ENCODE measurements at regions not wholly inside any gene's neighbourhood (a gene's known extent, or its start where the extent isn't known, plus 50 kb on each side); places are given as distances from the start of the nearest gene placed in this dataset.
"Not testable (repeated sequence)": the region's sequence is repeated elsewhere in the genome, so short reads cannot be mapped to it uniquely, and the experiment has no call there.

DNA sequence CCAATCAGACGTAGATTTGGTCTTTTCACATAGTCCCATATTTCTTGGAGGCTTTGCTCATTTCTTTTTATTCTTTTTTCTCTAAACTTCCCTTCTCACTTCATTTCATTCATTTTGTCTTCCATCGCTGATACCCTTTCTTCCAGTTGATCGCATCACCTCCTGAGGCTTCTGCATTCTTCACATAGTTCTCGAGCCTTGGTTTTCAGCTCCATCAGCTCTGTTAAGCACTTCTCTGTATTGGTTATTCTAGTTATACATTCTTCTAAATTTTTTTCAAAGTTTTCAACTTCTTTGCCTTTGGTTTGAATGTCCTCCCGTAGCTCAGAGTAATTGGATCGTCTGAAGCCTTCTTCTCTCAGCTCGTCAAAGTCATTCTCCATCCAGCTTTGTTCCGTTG lies 250.5 kb downstream of the MDFIC start:
- not testable (repeated sequence) for H3K27me3 Mint-ChIP-seq; H3K27ac Mint-ChIP-seq; H3K9me3 Mint-ChIP-seq; ATAC-seq (ENCODE audit: low read depth in 2 of 2); H3K4me1 Mint-ChIP-seq; DNase-seq; H3K36me3 Mint-ChIP-seq; H3K4me3 Mint-ChIP-seq

DNA sequence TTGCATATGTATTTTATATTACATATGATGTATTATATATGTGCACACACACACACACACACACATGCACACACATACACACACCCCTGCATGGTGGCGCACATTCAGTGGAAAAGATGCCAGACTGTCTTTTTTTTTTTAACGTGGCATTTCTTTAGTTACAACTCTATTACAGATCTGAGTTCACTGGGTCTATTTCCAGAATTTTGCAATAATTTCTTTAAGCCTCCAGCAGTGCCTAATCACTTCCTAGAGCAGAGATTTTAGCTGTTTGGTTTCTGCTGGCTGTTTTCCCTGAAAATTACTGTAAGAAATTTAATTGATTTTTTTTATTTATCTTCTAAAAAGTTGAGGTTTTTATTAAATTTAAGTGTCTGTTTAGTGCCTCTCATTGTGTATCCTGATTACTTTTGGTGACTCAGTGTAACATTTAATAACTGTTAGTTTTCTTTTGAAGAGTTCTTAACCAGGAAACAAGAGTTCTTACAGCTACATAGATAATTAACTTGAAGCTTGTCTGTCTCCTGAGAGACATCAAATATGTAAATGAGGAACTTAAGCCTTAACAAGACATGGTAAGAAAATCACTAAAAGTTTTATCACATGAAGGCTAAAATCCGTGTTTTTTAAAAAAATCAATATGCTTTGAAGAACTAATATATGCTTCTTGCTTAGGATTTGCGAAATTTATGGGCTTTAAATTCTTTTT lies 232.0 kb downstream of the MDFIC start:
- DNase-seq: no peak
- H3K27ac Mint-ChIP-seq: no peak overlapping the region

GRCh38 chr7:115153176-115153575 lies 231.3 kb downstream of the MDFIC start:
- no peak overlapping the region for H3K4me3 Mint-ChIP-seq

More for the DNA sequence above, 232.0 kb downstream of the MDFIC start:
- Mint-ChIP-seq H3K4me3 (no peak overlapping the region), H3K27me3 (no peaks in the 10 kb centered on the region), H3K36me3 (no peaks in the 10 kb centered on the region), H3K9me3 (no peaks in the 10 kb centered on the region), H3K4me1 (no peaks in the 10 kb centered on the region)
- ATAC-seq (ENCODE audit: low read depth in 2 of 2): no peak

DNA sequence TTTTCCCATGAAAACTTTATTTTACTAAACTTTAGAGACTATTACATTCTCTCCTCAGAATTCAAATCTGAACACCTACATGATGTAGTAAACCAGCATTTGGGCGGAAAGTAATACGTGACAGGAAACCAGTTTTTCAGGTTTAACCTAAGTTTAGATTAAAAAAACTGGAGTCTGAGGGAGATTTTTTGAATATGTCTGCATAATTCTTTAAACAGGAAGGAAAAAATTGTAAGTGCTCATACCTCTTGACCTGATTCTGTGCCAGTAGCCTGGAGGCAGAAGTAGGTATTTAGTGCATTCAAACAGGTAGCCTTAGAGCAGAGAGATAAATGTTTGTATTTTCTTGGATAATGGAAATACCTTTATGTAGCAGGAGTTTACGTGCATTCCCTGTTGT lies 224.3 kb downstream of the MDFIC start:
- Mint-ChIP-seq H3K27me3 (no peaks in the 10 kb centered on the region), H3K4me1 (no peaks in the 10 kb centered on the region), H3K36me3 (no peaks in the 10 kb centered on the region), H3K4me3 (no peak overlapping the region), H3K9me3 (no peaks in the 10 kb centered on the region), H3K27ac (no peak overlapping the region)
- DNase-seq: no peak
- no peak for ATAC-seq (ENCODE audit: low read depth in 2 of 2)

More at GRCh38 chr7:115153176-115153575, 231.3 kb downstream of the MDFIC start:
- DNase-seq: no peak
- no peaks in the 10 kb centered on the region for H3K36me3 Mint-ChIP-seq
- ATAC-seq (ENCODE audit: low read depth in 2 of 2): no peak
- no peaks in the 10 kb centered on the region for H3K27me3 Mint-ChIP-seq
- H3K9me3 Mint-ChIP-seq: no peaks in the 10 kb centered on the region
- H3K27ac Mint-ChIP-seq: no peak overlapping the region
- H3K4me1 Mint-ChIP-seq: no peaks in the 10 kb centered on the region

DNA sequence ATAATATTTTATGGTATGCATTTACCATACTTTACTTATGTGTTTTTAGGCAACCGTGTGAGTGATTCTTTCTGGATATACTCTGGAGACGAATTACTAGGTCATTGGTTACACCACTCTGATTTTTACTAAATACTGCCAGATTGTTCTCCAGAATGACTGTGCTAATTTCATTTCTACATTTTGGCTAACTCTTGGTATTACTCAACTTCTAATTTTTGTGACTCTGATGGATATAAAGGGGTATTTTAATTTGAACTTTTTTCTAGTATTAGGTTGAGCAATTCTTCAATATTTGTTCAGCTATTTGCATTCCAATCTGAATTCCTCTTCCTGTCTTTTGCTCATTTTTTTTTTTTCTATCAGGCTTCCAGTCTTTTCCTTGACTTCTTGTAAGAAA lies 223.6 kb downstream of the MDFIC start:
- peaks cover 0 to 1% (median under 1%) of the 10 kb centered on the region in 3 donors for H3K27me3 Mint-ChIP-seq
- no peak overlapping the region for H3K4me3 Mint-ChIP-seq
- peaks cover 0 to under 1% (median 0%) of the 10 kb centered on the region in 7 donors for H3K9me3 Mint-ChIP-seq
- H3K36me3 Mint-ChIP-seq: no peaks in the 10 kb centered on the region
- DNase-seq: no peak
- no peak for ATAC-seq (ENCODE audit: low read depth in 2 of 2)
- no peak overlapping the region for H3K27ac Mint-ChIP-seq
- no peaks in the 10 kb centered on the region for H3K4me1 Mint-ChIP-seq

- no peaks in the 10 kb centered on the region for H3K36me3 Mint-ChIP-seq
- H3K9me3 Mint-ChIP-seq: peaks cover 0 to 6% (median 0%) of the 10 kb centered on the region in 7 donors
- H3K4me3 Mint-ChIP-seq: no peak overlapping the region
- H3K27ac Mint-ChIP-seq: no peak overlapping the region
- no peak for DNase-seq
- ATAC-seq (ENCODE audit: low read depth in 2 of 2): no peak
- no peaks in the 10 kb centered on the region for H3K4me1 Mint-ChIP-seq
- H3K27me3 Mint-ChIP-seq: peaks cover 0 to 7% (median 4%) of the 10 kb centered on the region in 3 donors
These were observed 215.9 kb downstream of the MDFIC start for GRCh38 chr7:115137816-115138215.

- DNase-seq (no peak), ATAC-seq (ENCODE audit: low read depth in 2 of 2) (no peak)
- Mint-ChIP-seq H3K27me3 (peaks cover 0 to 7% (median 4%) of the 10 kb centered on the region in 3 donors), H3K27ac (no peak overlapping the region), H3K4me1 (no peaks in the 10 kb centered on the region), H3K4me3 (no peak overlapping the region), H3K9me3 (peaks cover 0 to 6% (median 0%) of the 10 kb centered on the region in 7 donors), H3K36me3 (no peaks in the 10 kb centered on the region)
These were observed 215.0 kb downstream of the MDFIC start for GRCh38 chr7:115136796-115137443.

- no peak overlapping the region for H3K4me3 Mint-ChIP-seq
- no peaks in the 10 kb centered on the region for H3K36me3 Mint-ChIP-seq
- no peak for ATAC-seq (ENCODE audit: low read depth in 2 of 2)
These were observed 214.0 kb downstream of the MDFIC start for GRCh38 chr7:115135769-115136410.

GRCh38 chr7:115135146-115135545 lies 213.3 kb downstream of the MDFIC start:
- no peaks in the 10 kb centered on the region for H3K36me3 Mint-ChIP-seq
- no peak for DNase-seq
- H3K27me3 Mint-ChIP-seq: peaks cover 0 to 3% (median 0%) of the 10 kb centered on the region in 3 donors
- ATAC-seq (ENCODE audit: low read depth in 2 of 2): no peak
- H3K27ac Mint-ChIP-seq: peak overlapping the region in 2 of 6 donors; percentile 17 to 40
- H3K9me3 Mint-ChIP-seq: peaks cover 0 to 6% (median 0%) of the 10 kb centered on the region in 7 donors
- H3K4me3 Mint-ChIP-seq: no peak overlapping the region
- no peaks in the 10 kb centered on the region for H3K4me1 Mint-ChIP-seq

More at GRCh38 chr7:115135769-115136410, 214.0 kb downstream of the MDFIC start:
- peaks cover 0 to 7% (median 4%) of the 10 kb centered on the region in 3 donors for H3K27me3 Mint-ChIP-seq
- H3K9me3 Mint-ChIP-seq: peaks cover 0 to 6% (median 0%) of the 10 kb centered on the region in 7 donors
- H3K27ac Mint-ChIP-seq: peak overlapping the region in 1 of 6 donors; percentile 40
- DNase-seq: no peak
- H3K4me1 Mint-ChIP-seq: no peaks in the 10 kb centered on the region

DNA sequence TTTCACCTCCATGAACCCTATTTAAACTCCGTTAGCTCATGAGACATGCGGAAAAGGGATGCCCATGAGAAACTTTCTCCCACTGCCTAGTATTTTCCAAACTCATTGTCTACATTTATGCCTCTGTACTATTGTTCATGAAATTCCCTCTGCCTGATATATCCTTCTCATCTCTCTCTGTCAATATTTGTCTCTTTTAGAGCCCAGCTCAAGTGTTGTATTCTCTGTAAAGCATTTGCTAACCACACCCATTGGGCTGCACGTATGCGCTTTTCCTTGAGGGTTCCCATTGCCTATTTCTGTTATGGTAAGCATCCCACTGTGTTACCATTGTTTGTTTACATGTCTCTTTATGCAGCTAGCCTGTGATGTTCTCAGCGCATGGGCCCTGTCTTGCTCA lies 211.4 kb downstream of the MDFIC start:
- Mint-ChIP-seq H3K9me3 (peaks cover 0 to 6% (median 0%) of the 10 kb centered on the region in 7 donors), H3K27ac (peak overlapping the region in 1 of 6 donors; percentile 78), H3K27me3 (no peaks in the 10 kb centered on the region), H3K36me3 (no peaks in the 10 kb centered on the region), H3K4me3 (no peak overlapping the region), H3K4me1 (no peaks in the 10 kb centered on the region)
- DNase-seq: no peak
- no peak for ATAC-seq (ENCODE audit: low read depth in 2 of 2)

GRCh38 chr7:115132096-115132495 lies 210.2 kb downstream of the MDFIC start:
- H3K27ac Mint-ChIP-seq: no peak overlapping the region
- H3K36me3 Mint-ChIP-seq: no peaks in the 10 kb centered on the region
- H3K9me3 Mint-ChIP-seq: peaks cover 0 to 6% (median 0%) of the 10 kb centered on the region in 7 donors
- ATAC-seq (ENCODE audit: low read depth in 2 of 2) (no peak), DNase-seq (no peak)
- H3K4me3 Mint-ChIP-seq: no peak overlapping the region
- H3K4me1 Mint-ChIP-seq: no peaks in the 10 kb centered on the region
- H3K27me3 Mint-ChIP-seq: no peaks in the 10 kb centered on the region

DNA sequence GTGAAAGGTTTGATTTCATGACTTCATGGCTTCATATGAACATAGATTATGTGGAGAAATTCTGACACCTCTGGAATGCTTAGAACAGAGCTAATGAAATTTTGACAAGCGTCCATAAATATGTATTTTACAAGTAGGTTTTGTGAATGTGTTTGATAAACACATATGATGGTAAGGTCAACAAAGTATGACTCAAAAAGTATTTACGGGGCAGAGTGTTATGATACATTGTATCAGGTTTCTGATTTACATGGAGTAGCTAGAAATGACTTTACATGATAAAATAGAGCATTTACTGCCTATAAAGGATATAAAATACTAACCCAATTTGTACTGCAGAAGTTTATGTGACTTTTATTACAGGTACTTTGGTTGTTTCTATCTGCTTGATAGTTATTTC lies 206.3 kb downstream of the MDFIC start:
- no peak overlapping the region for H3K4me3 Mint-ChIP-seq

DNA sequence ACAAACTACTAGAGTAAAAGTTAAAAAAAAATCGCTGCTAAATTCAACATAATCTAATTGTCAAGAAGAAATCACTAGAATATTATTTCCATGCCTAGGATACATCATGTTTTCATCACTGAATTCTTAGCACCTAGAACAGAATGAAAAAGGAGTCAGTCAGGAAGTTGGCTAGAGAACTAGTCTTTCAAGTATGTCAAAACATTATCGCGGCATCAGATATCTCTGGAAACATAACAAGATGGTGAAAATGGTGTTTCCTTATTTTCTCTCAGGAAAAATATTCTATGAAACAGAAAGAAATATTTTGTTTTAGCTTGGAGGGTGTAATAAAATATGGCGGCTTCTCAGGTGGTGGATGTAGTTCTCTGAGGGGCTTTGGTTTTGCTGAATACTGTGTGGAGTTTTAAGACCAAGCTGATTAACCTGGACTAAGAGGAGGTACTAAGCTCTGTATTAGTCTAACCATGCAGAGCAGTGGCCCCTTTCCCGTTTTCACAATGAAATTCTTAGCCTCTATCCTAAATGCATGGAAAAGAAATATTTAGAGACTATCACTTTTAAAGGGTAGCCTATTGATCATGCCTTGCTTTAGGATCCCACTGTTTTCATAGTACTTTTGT lies 205.6 kb downstream of the MDFIC start:
- H3K27me3 Mint-ChIP-seq: no peaks in the 10 kb centered on the region
- no peak overlapping the region for H3K27ac Mint-ChIP-seq
- no peaks in the 10 kb centered on the region for H3K36me3 Mint-ChIP-seq
- peaks cover 0 to 2% (median 0%) of the 10 kb centered on the region in 3 donors for H3K4me1 Mint-ChIP-seq
- H3K4me3 Mint-ChIP-seq: no peak overlapping the region
- ATAC-seq (ENCODE audit: low read depth in 2 of 2): no peak
- no peaks in the 10 kb centered on the region for H3K9me3 Mint-ChIP-seq
- no peak for DNase-seq

More for the DNA sequence above, 206.3 kb downstream of the MDFIC start:
- Mint-ChIP-seq H3K36me3 (no peaks in the 10 kb centered on the region), H3K27me3 (no peaks in the 10 kb centered on the region), H3K4me1 (no peaks in the 10 kb centered on the region), H3K9me3 (peaks cover 0 to 2% (median 0%) of the 10 kb centered on the region in 7 donors), H3K27ac (no peak overlapping the region)
- DNase-seq (no peak), ATAC-seq (ENCODE audit: low read depth in 2 of 2) (no peak)
